Posterior vena cava (tissue), 2 donors: ENCODE measurements at regions not wholly inside any gene's neighbourhood (a gene's known extent, or its start where the extent isn't known, plus 50 kb on each side); places are given as distances from the start of the nearest gene placed in this dataset.
A peak's percentile ranks its signal among the peaks of the same experiment; 100 is the strongest.

Source experiments
- DNase-seq: peaks from one replicate; pipeline ENCODE4 v3.0.0-alpha.2; 2020; ENCODE audit warnings: low spot score
- intact Hi-C, 2 donors: fragments of 100-400 bp; cut with DNase I; formaldehyde crosslinking; loops; one replicate each; pipeline versions ENCODE4 v1.14.1 to v1.14.2; 2022 to 2023
- donor health status: DM: yes; HTN: yes; CAD: no.
- donor health status: DM: yes; HTN: yes; CAD: no.

GRCh38 chr15:70486451-70487386 is 276.6 kb downstream of the UACA start:
- intact Hi-C loops = loop anchor here (1.0 to 10.0 kb wide), 4 partner anchors 755 to 1002 kb away; no protein-coding TSS in a partner anchor

GRCh38 chr15:70486012-70486411 is 277.3 kb downstream of the UACA start:
- no peak for DNase-seq
- intact Hi-C loops = loop anchor here (1.0 to 10.0 kb wide), 4 partner anchors 755 to 1001 kb away; no protein-coding TSS in a partner anchor

More at GRCh38 chr15:70486451-70487386, 276.6 kb downstream of the UACA start:
- peak; percentile 87 for DNase-seq

GRCh38 chr15:70484993-70485392 is 278.4 kb downstream of the UACA start:
- intact Hi-C loops = loop anchor here (5.0 to 10.0 kb wide), 3 partner anchors 760 to 1000 kb away; no protein-coding TSS in a partner anchor
- DNase-seq = no peak

GRCh38 chr15:70483513-70483912 is 279.8 kb downstream of the UACA start:
- intact Hi-C loops = loop anchor here (10.0 kb wide), 2 partner anchors 759 to 999 kb away; no protein-coding TSS in a partner anchor
- no peak for DNase-seq

- intact Hi-C loops = loop anchor here (10.0 kb wide), 2 partner anchors 756 to 996 kb away; no protein-coding TSS in a partner anchor
Measured at GRCh38 chr15:70480196-70480856, 283.0 kb downstream of the UACA start.

GRCh38 chr15:70479785-70480184 is 283.6 kb downstream of the UACA start:
- intact Hi-C loops = loop anchor here (10.0 kb wide), 2 partner anchors 755 to 995 kb away; no protein-coding TSS in a partner anchor
- peak; percentile 42 for DNase-seq

More at GRCh38 chr15:70480196-70480856, 283.0 kb downstream of the UACA start:
- peak; percentile 64 for DNase-seq

GRCh38 chr15:70479056-70479455 is 284.3 kb downstream of the UACA start:
- intact Hi-C loops = no loop called here
- peak; percentile 36 for DNase-seq

- peak; percentile 85 for DNase-seq
- intact Hi-C loops = no loop called here
Measured at GRCh38 chr15:70478251-70478990, 284.9 kb downstream of the UACA start.

GRCh38 chr15:70477750-70478250 is 285.6 kb downstream of the UACA start:
- intact Hi-C loops = no loop called here
- peak; percentile 52 for DNase-seq

- peak; percentile 63 for DNase-seq
- intact Hi-C loops = no loop called here
Measured at GRCh38 chr15:70476441-70476840, 286.9 kb downstream of the UACA start.

GRCh38 chr15:70475921-70476320 is 287.4 kb downstream of the UACA start:
- peak; percentile 50 for DNase-seq
- intact Hi-C loops = no loop called here

GRCh38 chr15:70475407-70475781 is 288.0 kb downstream of the UACA start:
- intact Hi-C loops = no loop called here
- no peak for DNase-seq

- intact Hi-C loops = no loop called here
- peak; percentile 96 for DNase-seq
Measured at GRCh38 chr15:70474471-70475406, 288.6 kb downstream of the UACA start.

- intact Hi-C loops = no loop called here
Measured at GRCh38 chr15:70473581-70474370, 289.6 kb downstream of the UACA start.

GRCh38 chr15:70471517-70471916 is 291.8 kb downstream of the UACA start:
- DNase-seq = peak; percentile 26
- intact Hi-C loops = no loop called here

More at GRCh38 chr15:70473581-70474370, 289.6 kb downstream of the UACA start:
- peak; percentile 67 for DNase-seq

- peak; percentile 45 for DNase-seq
- intact Hi-C loops = no loop called here
Measured at GRCh38 chr15:70470556-70471191, 292.7 kb downstream of the UACA start.
